OCI-LY3 (cell line): ENCODE measurements at regions not wholly inside any gene's neighbourhood (a gene's known extent, or its start where the extent isn't known, plus 50 kb on each side); places are given as distances from the start of the nearest gene placed in this dataset.

ENCODE experiments used
- H2AFZ ChIP-seq: fragments of 200-600, 300-600 bp; shearing (Covaris generic); 2 replicates; pipeline ENCODE4 v1.6.0; 2014; ENCODE audit warnings: antibody characterized with exemption, low read depth, low read length
- H3K27ac ChIP-seq: fragments of 200-600, 300-600 bp; sonication (generic); 2 replicates; pipeline ENCODE4 v1.5.1; 2014; ENCODE audit warnings: mild to moderate bottlenecking, low read length, moderate library complexity, mixed read lengths
- H3K27me3 ChIP-seq: fragments of 200-600, 300-600 bp; sonication (generic); 2 replicates; pipeline ENCODE4 v1.6.1; 2014; ENCODE audit warnings: low read depth, low read length, mixed read lengths
- H3K36me3 ChIP-seq: fragments of 200-600, 300-600 bp; sonication (generic); replicated peaks from 2 replicates; pipeline ENCODE3; 2014; ENCODE audit warnings: low read depth, low read length, mixed read lengths
- H3K4me1 ChIP-seq: fragments of 300-600, 200-600 bp; sonication (generic); 2 replicates; pipeline ENCODE4 v1.6.1; 2014; ENCODE audit warnings: low read length, mixed read lengths
- H3K4me2 ChIP-seq: fragments of 200-600, 300-600 bp; sonication (generic); 2 replicates; pipeline ENCODE4 v1.6.1; 2014; ENCODE audit warnings: low read length, mixed read lengths
- H3K4me3 ChIP-seq: fragments of 300-600, 200-600 bp; sonication (generic); 2 replicates; pipeline ENCODE4 v1.5.1; 2014; ENCODE audit warnings: antibody characterized with exemption, mild to moderate bottlenecking, low read length, moderate library complexity
- H3K79me2 ChIP-seq: fragments of 300-600, 200-600 bp; shearing (Covaris generic); 2 replicates; pipeline ENCODE4 v1.6.1; 2014; ENCODE audit warnings: mild to moderate bottlenecking, low read length, mixed read lengths
- H3K9ac ChIP-seq: fragments of 300-600, 200-600 bp; shearing (Covaris generic); 2 replicates; pipeline ENCODE4 v1.6.0; 2014; ENCODE audit warnings: mild to moderate bottlenecking, low read length, moderate library complexity
- H3K9me3 ChIP-seq: fragments of 200-600, 300-600 bp; shearing (Covaris generic); 2 replicates; pipeline ENCODE4 v1.6.1; 2014; ENCODE audit warnings: low read length, mixed read lengths; ENCODE audit not compliant: insufficient read depth
- H4K20me1 ChIP-seq: fragments of 200-600, 300-600 bp; sonication (generic); 2 replicates; pipeline ENCODE4 v1.6.1; 2016; ENCODE audit warnings: low read length, mixed read lengths; ENCODE audit not compliant: insufficient read depth
- CTCF ChIP-seq: fragments of 200-600, 300-600 bp; sonication (generic); IDR thresholded peaks from 2 replicates; pipeline ENCODE4 v1.5.1; 2014; ENCODE audit warnings: antibody characterized with exemption, low read length, low read depth
- EZH2phosphoT487 ChIP-seq: fragments of 200-600 bp; shearing (Covaris generic); IDR thresholded peaks from 2 replicates; pipeline ENCODE4 v1.6.1; 2018; ENCODE audit warnings: antibody characterized with exemption, mixed run types, low read depth

DNA sequence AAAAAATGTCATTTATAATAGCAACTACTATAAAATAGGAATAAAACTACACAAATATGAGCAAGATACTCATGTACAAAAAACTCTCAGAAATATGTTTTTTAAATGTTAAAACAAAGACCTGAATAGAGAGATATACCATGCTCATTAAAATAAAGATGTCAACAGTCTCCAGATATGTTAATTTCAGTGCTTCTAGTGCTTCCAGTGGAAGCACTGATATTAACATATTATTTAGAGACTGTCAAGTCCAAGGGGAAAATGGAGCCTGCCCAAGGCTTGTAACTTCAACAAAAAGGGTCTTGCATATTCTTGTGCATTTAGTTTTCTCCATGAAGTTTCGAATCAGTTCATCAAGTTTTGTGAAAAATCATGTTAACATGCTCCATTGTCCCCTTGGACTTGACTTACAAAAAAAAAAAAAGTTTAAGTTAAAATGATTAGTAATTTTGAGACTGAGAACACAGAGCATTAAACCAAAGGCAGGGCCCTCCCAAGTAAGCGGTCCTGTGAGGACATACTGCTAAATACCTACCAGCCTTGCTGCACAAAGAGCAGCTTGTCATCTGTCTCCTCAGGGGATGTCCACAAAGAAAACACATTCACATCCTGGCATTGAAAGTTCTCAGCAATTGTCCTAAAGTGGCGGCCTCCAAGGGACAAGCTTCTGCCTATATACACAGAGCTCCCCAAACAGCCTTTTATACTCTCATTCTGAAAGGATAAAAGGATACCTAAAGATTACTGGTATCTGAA lies 501.9 kb upstream of the CHAC2 start:
- Histone ChIP-seq H3K4me2 (no peak overlapping the region), H3K79me2 (no peaks in the 10 kb centered on the region), H3K4me3 (no peak overlapping the region), H3K4me1 (no peaks in the 10 kb centered on the region), H3K27me3 (no peaks in the 10 kb centered on the region), H3K36me3 (no peaks in the 10 kb centered on the region), H2AFZ (no peak overlapping the region), H3K9me3 (peaks cover 4% of the 10 kb centered on the region; the same call in 1 of the 2 replicates), H3K27ac (no peak overlapping the region), H3K9ac (no peak overlapping the region), H4K20me1 (no peaks in the 10 kb centered on the region)
- TF ChIP-seq CTCF: no peak
- TF ChIP-seq EZH2phosphoT487: no peak

DNA sequence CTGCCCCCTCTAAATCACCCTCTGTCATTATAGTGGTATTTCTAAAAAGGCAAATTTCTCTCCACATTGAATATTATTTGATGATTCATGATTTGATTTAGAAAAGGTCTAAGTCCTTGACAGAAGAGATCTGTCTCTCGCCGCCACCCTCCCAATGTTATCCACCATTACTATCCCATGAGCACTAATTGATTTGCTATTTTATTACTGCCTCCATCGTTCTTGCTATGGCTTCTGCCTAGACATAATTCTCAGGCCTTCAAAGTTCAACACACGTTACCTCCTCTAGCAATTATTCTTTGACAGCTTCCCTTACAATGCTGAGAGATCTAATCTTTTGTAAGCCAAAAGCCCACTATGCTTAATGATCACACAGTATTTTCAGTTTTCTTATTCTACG lies 507.0 kb upstream of the CHAC2 start:
- Histone ChIP-seq H3K27me3 (no peaks in the 10 kb centered on the region), H3K36me3 (no peaks in the 10 kb centered on the region), H3K4me2 (no peak overlapping the region), H3K4me1 (no peaks in the 10 kb centered on the region), H3K27ac (no peak overlapping the region), H3K9ac (no peak overlapping the region), H3K9me3 (peaks cover 4% of the 10 kb centered on the region; the same call in 1 of the 2 replicates), H3K4me3 (no peak overlapping the region), H3K79me2 (no peaks in the 10 kb centered on the region), H2AFZ (no peak overlapping the region), H4K20me1 (no peaks in the 10 kb centered on the region)
- no peak for TF ChIP-seq EZH2phosphoT487
- TF ChIP-seq CTCF: no peak

DNA sequence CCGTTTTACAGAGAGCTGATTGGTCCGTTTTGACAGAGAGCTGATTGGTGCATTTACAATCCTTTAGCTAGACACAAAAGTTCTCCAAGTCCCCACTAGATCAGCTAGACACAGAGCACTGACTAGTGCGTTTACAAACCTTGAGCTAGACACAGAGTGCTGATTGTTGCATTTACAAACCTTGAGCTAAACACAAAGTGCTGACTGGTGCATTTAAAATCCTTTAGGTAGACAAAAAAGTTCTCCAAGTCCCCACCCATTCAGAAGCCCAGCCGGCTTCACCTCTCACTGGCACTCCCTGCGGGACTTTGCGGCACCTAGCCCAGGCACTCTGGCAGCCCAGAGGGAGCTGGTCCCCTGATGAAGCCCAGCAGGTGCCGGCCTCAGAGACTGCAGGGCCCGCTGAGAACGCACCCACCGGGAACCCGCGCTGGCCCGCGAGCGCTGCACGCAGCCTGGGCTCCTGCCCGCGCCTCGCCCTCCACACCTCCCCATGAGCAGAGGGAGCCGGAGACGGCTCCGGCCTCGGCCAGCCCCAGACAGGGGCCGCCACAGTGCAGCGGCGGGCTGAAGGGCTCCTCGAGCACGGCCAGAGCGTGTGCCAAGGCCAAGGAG lies 508.1 kb upstream of the CHAC2 start:
- Histone ChIP-seq H3K4me3 (no peak overlapping the region), H3K9ac (no peak overlapping the region), H3K4me2 (no peak overlapping the region), H2AFZ (no peak overlapping the region), H3K36me3 (no peaks in the 10 kb centered on the region), H4K20me1 (no peaks in the 10 kb centered on the region), H3K27me3 (no peaks in the 10 kb centered on the region), H3K27ac (no peak overlapping the region), H3K9me3 (peaks cover 4% of the 10 kb centered on the region; the same call in 1 of the 2 replicates), H3K4me1 (no peaks in the 10 kb centered on the region), H3K79me2 (no peaks in the 10 kb centered on the region)
- no peak for TF ChIP-seq EZH2phosphoT487
- TF ChIP-seq CTCF: no peak

DNA sequence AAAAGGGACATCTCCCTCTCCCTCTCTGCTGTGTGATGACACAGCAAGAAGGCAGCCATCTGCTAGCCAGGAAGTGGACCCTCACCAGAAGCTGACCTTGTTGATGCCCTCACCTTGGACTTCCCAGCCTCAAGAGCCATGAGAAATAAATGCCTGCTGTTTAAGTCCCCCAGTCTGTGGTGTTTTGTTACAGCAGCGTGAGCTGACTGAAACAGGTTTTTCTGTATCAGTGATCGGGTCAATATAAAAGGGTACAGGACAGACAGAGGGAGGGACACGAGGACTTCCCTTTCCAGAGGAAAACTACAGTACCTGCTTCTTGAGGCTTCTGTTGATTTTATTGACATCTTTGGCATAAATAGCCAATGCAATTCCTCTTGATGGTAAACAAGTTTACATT lies 510.3 kb upstream of the CHAC2 start:
- Histone ChIP-seq H3K27me3 (no peaks in the 10 kb centered on the region), H2AFZ (no peak overlapping the region), H3K4me2 (no peak overlapping the region), H3K9ac (no peak overlapping the region), H4K20me1 (no peaks in the 10 kb centered on the region), H3K36me3 (no peaks in the 10 kb centered on the region), H3K4me1 (no peaks in the 10 kb centered on the region), H3K27ac (no peak overlapping the region), H3K4me3 (no peak overlapping the region), H3K79me2 (no peaks in the 10 kb centered on the region), H3K9me3 (peaks cover 4% of the 10 kb centered on the region; the same call in 1 of the 2 replicates)
- TF ChIP-seq EZH2phosphoT487 (no peak), CTCF (no peak)
